Stomach (tissue), 4 donors: ENCODE measurements at regions not wholly inside any gene's neighbourhood (a gene's known extent, or its start where the extent isn't known, plus 50 kb on each side); places are given as distances from the start of the nearest gene placed in this dataset.

Experiments used
- POLR2A ChIP-seq, 4 donors: fragments of 450-650 bp; IDR thresholded peaks; one replicate each; pipeline ENCODE4 v1.6.1; 2016; ENCODE audit warnings: antibody characterized with exemption in 4 of 4, control low read depth in 2 of 4, mild to moderate bottlenecking in 1 of 4, moderate library complexity in 1 of 4
- POLR2AphosphoS5 ChIP-seq, 3 donors: sonication (generic); formaldehyde crosslinking; IDR thresholded peaks; one replicate each; pipeline ENCODE4 v1.6.1; 2016; ENCODE audit warnings: antibody characterized with exemption in 3 of 3
- TF ChIP-seq, protein P1 (sequence below), 7 experiments: fragments of 450-650 bp in 4 of 7; fragments of 200-600 bp in 3 of 7; sonication (generic) in 3 of 7; IDR thresholded peaks; one replicate each; pipeline ENCODE4 v1.5.1; 2016 to 2019; ENCODE audit warnings: antibody characterized with exemption in 7 of 7, control low read depth in 2 of 7, mild to moderate bottlenecking in 1 of 7

DNA sequence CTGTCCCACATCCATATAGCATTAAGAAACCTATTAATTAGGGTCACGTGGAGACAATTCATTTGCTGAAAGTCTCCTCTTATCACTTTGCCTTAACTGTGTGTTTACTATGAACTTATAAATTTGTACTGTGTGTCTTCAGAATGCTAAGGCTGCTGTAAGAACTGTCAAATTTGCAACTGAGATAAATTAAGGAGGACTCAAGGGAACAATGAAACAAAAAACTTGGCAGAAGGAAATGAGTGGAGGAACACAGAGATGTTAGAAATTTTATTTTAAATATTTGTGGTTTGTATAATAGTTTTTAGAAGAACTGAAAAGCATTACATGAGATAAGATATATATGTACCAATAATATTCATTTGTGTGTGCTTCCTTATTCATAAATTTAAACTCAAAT is 1005.3 kb upstream of the SORCS1 start:
- TF ChIP-seq, protein P1, sequence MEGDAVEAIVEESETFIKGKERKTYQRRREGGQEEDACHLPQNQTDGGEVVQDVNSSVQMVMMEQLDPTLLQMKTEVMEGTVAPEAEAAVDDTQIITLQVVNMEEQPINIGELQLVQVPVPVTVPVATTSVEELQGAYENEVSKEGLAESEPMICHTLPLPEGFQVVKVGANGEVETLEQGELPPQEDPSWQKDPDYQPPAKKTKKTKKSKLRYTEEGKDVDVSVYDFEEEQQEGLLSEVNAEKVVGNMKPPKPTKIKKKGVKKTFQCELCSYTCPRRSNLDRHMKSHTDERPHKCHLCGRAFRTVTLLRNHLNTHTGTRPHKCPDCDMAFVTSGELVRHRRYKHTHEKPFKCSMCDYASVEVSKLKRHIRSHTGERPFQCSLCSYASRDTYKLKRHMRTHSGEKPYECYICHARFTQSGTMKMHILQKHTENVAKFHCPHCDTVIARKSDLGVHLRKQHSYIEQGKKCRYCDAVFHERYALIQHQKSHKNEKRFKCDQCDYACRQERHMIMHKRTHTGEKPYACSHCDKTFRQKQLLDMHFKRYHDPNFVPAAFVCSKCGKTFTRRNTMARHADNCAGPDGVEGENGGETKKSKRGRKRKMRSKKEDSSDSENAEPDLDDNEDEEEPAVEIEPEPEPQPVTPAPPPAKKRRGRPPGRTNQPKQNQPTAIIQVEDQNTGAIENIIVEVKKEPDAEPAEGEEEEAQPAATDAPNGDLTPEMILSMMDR (IDR thresholded peaks at IDR 0.05): no peak
- TF ChIP-seq POLR2A (IDR thresholded peaks at IDR 0.05) (no peak), POLR2AphosphoS5 (IDR thresholded peaks at IDR 0.05) (no peak)
